ENCODE measurements at regions not wholly inside any gene's neighbourhood (a gene's known extent, or its start where the extent isn't known, plus 50 kb on each side); places are given as distances from the start of the nearest gene placed in this dataset.
"Not testable (repeated sequence)": the region's sequence is repeated elsewhere in the genome, so short reads cannot be mapped to it uniquely, and the experiment has no call there.

GRCh38 chr20:52424357-52424942 is 232.9 kb upstream of the ZFP64 start:
- DNase-seq: not testable (repeated sequence)

DNA sequence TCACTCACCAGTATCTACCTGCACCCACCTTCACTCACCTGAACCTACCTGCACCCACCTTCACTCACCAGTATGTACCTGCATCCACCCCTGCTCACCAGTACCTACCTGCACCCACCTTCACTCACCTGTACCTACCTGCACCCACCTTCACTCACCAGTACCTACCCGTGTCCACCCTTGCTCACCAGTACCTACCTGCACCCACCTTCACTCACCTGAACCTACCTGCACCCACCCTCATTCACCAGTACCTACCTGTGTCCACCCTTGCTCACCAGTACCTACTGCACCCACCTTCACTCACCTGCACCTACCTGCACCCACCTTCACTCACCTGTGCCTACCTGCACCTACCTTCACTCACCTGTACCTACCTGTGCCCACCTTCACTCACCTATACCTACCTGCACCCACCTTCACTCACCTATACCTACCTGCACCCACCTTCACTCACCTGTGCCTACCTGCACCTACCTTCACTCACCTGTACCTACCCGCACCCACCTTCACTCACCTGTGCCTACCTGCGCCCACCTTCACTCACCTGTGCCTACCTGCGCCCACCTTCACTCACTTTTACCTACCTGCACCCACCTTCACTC is 232.1 kb upstream of the ZFP64 start:
- DNase-seq: not testable (repeated sequence)

DNA sequence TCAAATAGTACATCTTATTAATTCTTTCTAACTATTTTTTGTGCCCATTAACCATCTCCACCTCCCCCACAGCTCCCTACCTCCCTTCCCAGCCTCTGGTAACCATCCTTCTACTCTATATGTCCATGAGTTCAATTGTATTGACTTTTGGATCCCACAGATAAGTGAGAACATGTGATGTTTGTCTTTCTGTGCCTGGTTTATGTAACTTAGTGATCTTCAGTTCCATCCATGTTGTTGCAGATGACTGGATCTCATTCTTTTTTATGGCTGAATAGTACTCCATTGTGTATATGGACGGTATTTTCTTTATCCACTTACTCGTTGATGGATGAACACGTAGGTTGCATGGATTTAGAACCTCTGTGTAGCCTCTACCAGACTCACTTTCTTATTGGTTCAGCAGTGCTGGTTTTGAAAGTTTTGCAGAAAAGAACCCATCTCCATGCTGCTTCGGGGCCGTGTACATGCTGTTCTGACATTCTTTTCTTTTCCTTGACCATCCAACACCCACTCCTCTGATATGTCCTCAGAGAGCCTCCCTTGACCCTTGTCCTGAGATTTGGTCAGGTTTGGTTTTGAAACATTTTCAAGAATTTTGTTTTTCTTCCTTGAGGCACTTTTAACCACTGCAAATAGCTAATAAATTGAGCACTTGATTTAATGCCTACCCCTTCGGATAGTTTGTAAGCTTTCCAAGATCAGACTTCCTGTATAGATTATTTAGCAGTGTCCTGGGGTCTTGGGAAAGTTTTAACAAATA is 231.2 kb upstream of the ZFP64 start:
- DNase-seq: no peak

GRCh38 chr20:52420805-52421204 is 229.2 kb upstream of the ZFP64 start:
- no peak for DNase-seq

DNA sequence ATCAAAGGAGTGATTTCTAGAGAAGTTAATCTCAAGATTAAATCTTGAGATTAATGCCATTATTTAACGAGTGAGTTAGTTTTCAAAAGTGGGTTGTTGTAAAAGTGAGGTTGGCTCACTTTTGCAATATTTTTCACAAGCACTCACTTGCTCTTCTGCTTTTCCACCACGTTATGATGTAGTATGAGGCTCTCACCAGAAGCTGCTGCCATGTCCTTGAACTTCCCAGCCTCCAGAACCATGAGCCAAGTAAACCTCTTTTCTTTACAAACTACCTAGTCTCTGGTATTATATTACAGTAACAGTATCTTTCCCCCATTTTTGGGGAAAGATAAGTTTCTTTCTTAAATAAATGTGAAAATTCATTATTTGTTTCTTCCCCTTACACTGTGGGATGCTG is 227.6 kb upstream of the ZFP64 start:
- no peak for DNase-seq

GRCh38 chr20:52416953-52417352 is 225.4 kb upstream of the ZFP64 start:
- DNase-seq: no peak

- DNase-seq: no peak
Measured at GRCh38 chr20:52411611-52412010, 220.0 kb upstream of the ZFP64 start.

DNA sequence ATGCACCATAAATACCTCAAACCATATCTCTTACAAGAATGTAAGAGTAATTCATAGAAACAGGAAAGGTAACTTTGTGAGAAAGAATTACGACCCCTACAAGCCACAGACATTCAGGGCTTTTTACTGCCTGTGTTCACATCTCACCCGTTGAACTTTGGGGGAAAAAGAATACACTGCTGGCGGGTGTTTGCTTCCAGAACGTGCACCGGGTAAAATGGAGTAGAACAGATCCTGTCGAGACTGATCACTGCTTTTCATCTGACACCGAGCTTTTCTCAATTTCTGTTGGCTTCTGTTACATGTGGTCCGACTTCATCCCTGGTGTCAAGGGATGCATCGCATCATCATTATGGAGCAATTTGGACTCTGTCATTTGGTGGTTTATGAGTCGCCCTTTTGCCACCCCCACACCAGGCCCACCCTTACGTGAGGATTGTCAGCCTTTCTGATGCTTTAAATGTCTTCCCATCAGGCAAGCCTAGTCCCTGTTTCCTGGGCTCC is 219.2 kb upstream of the ZFP64 start:
- DNase-seq: no peak

DNA sequence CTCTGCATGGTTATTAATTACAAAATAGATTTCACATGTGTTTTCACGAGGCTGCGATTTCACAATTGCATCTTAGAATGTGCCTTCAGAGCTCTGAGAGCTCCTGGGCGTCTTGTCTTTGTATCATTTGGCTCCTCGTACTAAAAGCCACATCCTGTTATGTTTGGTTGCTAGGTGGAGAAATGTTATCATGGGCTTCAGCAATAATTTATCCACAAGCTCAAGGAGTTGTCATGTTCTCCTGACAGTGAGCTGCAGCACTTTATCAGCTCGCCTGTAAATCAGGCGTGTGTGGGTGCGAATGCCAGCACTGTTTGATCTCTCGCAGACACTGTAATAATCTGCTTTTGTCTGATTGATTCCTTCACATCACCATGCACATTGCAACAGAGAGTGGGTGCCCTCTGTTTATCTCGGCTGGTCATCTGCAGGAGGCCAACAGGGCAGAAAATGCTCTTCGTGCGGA is 218.6 kb upstream of the ZFP64 start:
- DNase-seq: no peak

GRCh38 chr20:52405986-52406385 is 214.4 kb upstream of the ZFP64 start:
- DNase-seq: no peak

- DNase-seq: no peak
Measured at GRCh38 chr20:52405417-52405816, 213.8 kb upstream of the ZFP64 start.

GRCh38 chr20:52404671-52405070 is 213.1 kb upstream of the ZFP64 start:
- DNase-seq: no peak

- DNase-seq: no peak
Measured at GRCh38 chr20:52402950-52403349, 211.4 kb upstream of the ZFP64 start.

DNA sequence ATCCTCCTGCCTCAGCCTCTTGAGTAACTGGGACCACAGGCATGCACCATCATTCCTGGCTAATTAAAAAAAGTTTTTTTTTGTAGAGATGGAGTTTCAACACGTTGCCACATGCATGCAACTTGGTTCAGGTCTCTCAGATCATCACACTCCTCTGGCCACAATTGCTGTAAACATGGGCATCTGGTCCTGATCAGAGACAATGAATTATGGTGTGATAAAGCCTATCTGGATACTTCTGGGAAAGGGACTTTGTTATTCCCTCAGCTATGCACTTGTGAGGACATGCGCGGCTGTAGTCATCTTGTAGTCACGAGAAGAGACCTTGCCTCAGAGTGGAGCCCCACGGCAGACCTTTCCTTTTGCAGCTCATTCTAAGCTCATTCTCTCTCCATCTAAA is 210.9 kb upstream of the ZFP64 start:
- DNase-seq: no peak

DNA sequence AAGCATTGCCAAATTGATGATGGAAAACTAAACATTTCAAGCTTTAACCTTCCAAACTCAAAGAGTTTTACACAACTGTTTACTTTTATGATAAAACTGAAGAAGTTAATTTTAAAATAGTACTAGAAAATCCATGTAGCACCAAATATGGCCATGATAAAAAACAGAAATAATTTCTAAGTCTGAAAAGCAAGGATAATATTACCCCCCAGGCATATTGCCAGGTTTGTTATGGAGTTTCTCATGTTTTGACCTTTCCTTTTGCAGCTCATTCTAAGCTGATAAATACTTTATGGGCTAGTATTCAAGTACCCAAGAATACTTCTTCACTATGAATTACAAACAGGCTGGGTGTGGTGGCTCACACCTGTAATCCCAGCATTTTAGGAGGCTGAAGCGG is 209.9 kb upstream of the ZFP64 start:
- DNase-seq: no peak

DNA sequence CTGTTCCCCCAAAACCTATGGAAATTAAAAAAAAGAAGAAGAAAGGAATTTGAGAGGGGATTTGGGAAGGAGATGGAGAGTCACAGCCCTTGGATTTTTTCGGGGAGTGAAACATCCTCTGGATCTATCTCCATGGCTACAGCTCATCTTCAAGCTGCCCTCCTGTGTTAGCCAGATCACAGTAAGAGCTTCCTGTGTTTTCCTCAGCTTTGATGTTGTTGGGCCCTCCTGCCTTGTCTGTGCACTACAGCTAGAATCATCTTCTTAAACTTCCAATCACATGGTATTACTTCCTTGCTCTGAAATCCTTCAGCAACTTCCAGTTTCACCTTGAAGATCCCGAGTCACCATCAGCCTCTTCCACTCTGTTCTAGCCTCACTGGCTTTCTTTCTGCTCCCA is 207.8 kb upstream of the ZFP64 start:
- DNase-seq: no peak

DNA sequence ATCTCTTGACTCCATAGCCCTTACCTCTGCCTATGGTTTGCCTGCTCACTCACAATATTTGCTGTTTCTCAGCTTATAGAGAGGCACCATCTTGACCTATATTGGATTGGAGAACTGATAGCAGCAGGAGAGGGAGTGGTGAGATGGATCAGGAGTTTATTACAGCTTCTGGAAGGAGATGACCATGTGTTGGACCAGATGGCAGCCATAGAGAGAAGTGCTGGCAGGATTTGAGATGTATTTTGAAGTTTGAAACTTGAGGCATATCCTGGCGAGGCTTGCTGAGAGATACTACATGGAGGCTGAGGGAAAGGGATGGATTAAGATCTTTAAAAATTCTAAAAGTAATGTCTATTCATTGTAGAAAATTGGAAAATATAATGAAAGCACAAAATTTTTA is 198.0 kb upstream of the ZFP64 start:
- peak; percentile 66 for DNase-seq

GRCh38 chr20:52383995-52384621 is 192.5 kb upstream of the ZFP64 start:
- DNase-seq: no peak

- no peak for DNase-seq
Measured at GRCh38 chr20:52382933-52383332, 191.4 kb upstream of the ZFP64 start.

GRCh38 chr20:52379723-52380336 is 188.3 kb upstream of the ZFP64 start:
- no peak for DNase-seq

GRCh38 chr20:52372169-52372568 is 180.6 kb upstream of the ZFP64 start:
- no peak for DNase-seq

GRCh38 chr20:52365688-52366087 is 174.1 kb upstream of the ZFP64 start:
- DNase-seq: no peak

DNA sequence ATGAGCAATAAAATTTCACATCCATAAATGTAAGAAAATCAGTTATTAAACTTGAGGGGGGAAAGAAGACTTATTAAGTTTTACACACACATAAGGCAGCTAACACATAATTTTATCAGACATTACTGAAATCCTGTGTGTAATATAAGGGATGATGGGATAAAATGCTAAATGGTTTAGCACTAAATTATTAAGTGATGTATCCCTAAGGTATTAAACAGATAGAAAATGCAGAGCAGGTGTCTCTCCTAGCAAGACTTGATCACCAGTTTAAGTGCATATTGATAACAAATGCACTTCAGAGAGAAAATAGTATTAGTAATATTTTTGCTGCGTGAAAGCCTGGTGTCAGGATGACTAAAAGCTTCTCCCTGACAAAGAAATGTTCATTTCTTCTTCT is 172.8 kb upstream of the ZFP64 start:
- DNase-seq: no peak
